Activated CD8-positive, alpha-beta memory T cell treated with anti-CD3 and anti-CD28 coated beads for 36 hours (primary cell): ENCODE measurements at regions not wholly inside any gene's neighbourhood (a gene's known extent, or its start where the extent isn't known, plus 50 kb on each side); places are given as distances from the start of the nearest gene placed in this dataset.

ENCODE experiments used
- CTCF ChIA-PET: fragments of 350-600 bp; sonication (Branson Sonifier 250); formaldehyde crosslinking; loops from one replicate; lab custom pipeline; 2021; ENCODE audit warnings: antibody characterized with exemption; lab: Charles Lee
- POLR2A ChIA-PET: fragments of 350-600 bp; sonication (Branson Sonifier 250); formaldehyde crosslinking; loops from one replicate; lab custom pipeline; 2021; ENCODE audit warnings: antibody characterized with exemption; lab: Charles Lee

DNA sequence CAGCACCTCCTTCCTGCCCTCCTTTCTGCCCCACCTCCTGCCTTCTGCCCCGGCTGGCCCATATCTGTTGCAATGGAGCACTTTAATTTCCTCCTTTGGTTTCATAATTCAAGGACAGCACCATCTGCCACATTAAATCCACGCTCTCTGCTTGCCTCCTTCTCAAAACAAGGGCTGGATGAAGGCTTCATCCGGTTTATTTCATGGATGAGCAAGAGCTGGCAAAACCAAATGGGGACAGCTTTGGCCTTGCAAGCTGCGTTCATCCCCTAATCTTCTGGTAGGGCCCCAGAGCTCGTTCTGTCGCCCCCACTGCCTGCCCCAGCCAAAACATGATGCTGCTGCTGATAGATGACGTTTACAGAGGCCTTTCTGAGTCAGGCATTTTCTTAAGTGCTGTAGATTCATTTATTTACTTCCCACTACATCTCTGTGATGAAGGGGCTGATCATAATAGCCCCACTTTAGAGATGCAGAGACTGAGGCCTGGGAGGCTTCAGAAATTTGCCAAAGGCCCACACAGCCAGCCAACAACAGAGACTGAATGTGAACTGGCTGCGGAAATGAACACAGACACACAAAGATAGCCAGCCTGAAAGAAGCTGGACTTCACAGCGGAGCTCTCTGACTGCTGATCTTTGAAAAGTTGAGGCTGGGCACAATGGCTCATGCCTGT lies 115.6 kb upstream of the CPEB4 start:
- CTCF ChIA-PET: interaction anchor here (0.5 kb wide), 1 partner anchor 37 kb away, joined by 3 read pairs; no protein-coding TSS in a partner anchor
- POLR2A ChIA-PET: no interaction called here

DNA sequence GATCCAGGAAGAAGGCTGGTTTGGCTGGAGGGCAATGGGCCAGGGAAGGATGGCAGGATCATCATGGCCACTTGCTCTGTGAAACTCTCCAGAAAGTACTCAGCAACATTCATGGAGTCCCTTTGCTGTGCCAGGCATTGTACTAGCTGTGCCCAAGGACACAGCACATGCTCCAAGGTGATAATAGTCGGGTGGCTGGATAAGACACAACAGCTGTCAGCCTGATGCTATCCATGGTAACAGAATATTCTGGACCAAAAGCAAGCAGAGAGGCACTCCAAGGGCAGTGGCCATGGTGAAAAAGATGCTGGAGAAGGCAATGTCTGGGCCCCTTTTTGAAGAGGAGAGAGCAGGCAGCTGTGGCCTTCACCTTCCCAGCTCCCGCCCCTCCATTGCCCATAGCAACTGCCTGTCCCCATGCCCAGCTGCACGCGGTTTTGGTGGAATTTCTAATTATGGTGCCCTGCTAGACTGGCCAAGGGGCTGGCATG lies 113.8 kb upstream of the CPEB4 start:
- CTCF ChIA-PET: no interaction called here

DNA sequence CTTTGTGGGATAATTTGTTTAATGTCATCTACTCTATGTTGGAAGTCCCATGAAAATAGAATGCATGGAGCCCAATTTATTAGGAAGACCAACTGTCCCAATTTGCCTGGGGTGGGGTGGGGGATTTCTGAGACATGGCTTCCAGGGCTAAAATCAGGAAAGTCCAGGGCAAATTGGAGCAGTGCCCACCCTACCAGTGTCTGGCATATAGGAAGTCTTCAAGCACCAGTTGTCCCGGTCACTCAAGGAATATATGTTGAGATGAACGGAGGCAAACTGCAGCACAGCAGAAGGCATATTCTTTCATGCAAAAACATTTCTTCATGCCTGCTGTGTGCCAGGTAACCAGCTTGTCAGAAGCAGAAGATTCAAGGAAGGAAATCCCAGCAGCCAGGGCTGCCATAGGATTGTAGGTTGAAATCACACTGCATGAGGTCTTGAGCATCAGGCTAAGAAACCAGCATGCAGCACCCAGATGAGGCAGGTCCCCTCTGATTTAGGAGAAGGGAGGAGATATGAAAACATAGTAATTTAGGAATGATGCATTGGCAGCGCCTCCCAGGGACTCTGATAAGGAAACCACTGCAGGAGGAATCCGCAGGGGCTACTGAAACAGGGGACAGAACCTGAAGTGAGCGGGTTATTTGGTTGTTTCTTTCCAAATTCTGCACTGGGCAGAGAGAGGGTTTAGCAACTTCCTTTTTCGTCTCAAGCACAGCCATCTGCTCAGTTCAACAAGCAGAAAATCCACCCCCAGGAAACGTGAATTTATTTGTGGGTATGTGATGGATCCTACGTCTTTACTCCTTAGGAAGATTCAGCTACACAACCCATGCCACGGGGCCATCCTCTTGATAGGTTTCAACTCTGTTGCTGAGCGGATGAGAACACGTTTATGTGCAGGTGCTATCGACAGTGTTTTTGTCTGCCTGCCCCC lies 112.6 kb upstream of the CPEB4 start:
- CTCF ChIA-PET: no interaction called here
- POLR2A ChIA-PET: no interaction called here

More for the DNA sequence above, 113.8 kb upstream of the CPEB4 start:
- POLR2A ChIA-PET: no interaction called here

DNA sequence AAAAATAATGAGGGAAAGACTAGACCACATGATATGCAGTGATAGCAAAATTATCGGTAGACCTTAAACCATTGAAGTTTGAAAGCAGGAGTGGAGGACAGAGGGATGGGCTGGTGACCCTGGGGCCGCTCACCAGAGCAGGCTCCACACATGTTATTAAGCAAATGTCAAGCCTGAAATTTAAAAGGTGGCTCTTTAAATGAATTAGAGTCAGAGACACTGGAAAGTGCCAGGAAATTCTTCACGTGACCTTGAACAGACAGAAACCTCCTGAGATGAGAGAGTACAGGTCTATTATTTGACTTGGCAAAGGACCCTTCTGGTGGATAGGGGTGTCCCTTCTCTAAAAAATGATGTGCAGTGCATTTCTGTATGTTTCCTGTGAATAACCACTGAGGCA lies 111.0 kb upstream of the CPEB4 start:
- POLR2A ChIA-PET: no interaction called here
- CTCF ChIA-PET: interaction anchor here (1.2 kb wide), 1 partner anchor 10 kb away, joined by 3 read pairs; no protein-coding TSS in a partner anchor

DNA sequence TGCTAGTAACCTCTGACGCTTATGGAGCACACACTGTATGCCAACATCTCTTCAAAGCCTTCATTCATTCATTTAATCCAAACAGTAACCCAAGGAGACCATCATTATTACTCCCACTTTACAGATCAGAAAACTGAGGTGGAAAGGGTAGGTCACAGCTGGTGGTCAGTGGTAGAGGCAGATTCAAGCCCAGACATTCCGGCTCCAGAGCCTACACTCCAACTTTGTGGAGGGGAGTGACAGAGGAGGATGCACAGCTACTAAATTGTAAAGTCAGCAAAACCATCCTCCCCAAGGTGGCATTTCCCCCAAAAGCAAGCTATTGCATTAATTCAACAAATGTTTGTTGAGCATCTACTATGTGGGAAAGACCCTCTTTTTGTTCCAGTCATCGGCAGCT lies 110.5 kb upstream of the CPEB4 start:
- CTCF ChIA-PET: interaction anchor here (0.9 to 1.2 kb wide), 2 partner anchors 11 to 12 kb away, joined by 3 read pairs; no protein-coding TSS in a partner anchor
- POLR2A ChIA-PET: no interaction called here

DNA sequence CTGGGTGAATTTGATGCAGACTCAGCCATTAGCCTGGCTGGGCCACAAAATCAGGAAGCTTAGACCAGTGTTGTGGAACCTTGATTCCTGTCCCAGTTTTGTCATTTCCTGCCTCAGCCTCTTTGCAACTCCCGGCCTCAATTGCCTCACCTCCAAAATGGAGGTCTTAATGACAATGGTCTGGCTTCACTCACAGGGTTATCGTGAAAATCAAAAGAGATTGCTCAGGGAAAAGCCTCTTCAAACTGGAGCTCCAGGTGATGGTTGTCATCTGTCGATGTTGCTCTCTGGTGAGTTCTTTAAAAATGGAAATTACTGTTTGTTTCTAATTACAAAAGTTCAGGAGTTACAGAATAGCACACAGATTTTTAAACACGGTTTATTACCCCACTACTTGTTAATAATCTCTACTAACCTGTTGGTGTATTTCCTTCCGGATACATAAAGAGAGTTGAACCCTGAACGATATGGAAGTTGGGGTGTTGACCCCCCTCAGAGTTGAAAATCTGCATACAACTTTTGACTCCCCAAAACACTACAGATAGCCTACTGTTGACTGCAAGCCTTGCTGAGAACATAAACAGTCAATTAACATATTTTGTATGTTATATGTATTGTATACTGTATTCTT lies 109.9 kb upstream of the CPEB4 start:
- ChIA-PET POLR2A (no interaction called here), CTCF (interaction anchor here (0.9 to 1.2 kb wide), 2 partner anchors 11 kb away, joined by 3 read pairs; no protein-coding TSS in a partner anchor)

DNA sequence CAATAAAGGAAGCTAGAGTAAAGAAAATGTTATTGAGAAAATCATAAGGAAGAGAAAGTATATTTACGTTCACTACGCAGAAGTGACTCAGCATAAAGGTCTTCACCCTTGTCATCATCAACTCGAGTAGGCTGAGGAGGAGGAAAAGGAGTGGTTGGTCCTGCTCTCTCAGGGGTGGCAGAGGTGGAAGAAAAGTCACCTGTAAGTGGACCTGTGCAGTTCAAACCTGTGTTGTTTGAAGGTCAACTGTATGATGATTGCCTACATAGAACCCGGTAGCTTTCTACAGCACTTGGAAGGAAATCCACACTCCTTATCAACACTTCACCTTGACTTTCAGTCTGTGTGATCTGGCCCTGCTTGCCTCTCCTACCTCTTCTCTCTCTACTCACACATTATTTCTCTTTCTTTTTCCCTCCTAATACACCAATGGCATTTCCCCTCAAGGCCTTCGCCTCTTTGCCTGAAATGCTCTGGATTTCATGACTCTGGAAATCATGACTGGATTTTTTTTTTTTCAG lies 109.3 kb upstream of the CPEB4 start:
- ChIA-PET POLR2A (no interaction called here), CTCF (interaction anchor here (0.9 kb wide), 1 partner anchor 11 kb away, joined by 3 read pairs; no protein-coding TSS in a partner anchor)

DNA sequence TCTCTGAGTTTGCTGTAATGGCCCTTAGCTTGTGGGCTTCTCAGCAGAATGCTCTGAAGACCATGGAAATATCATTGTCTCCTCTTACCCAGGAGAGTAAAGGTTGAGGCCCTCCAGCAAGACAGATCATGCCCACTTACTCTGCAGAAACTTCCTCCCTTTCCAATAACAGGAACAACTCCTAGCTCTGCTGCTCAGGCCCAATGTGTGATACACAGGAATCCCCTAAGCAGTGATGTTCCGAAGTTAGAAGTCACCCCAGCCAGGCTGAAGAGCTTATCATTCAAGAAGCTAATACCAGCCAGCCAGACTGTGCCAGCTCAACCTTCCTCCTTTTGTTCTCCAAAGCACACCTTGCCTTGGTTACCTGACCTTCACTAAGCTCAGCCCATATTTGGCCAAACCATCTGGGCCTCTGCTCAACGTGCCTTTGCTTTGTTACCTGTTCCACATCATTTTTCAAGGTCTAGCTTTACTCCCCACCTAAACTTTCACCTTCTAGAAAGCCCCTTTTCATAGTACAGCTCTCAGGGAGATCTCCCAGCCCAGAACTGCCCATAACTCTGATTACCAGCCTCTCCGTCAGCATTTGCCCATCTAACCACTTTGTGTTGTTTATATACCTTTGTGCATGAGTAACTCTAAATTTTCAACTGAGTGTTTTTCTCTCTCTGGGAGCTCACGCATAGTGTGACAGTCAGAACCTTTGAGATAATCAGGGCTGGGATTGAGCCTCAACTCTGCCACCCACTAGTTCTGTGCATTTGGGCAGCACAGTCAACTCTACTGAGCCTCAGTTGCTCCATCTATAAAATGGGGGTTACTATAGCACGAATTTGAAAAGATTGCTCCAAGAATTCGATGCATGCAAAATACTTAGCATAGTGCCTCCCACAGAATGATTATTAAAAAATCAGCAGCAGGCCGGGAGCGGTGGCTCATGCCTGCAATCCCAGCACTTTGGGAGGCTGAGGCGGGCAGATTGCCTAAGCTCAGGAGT lies 107.6 kb upstream of the CPEB4 start:
- ChIA-PET POLR2A (interaction anchor here (0.8 kb wide), 1 partner anchor 79 kb away, joined by 5 read pairs; no protein-coding TSS in a partner anchor), CTCF (interaction anchor here (1.0 kb wide), 1 partner anchor 11 kb away, joined by 3 read pairs; no protein-coding TSS in a partner anchor)

DNA sequence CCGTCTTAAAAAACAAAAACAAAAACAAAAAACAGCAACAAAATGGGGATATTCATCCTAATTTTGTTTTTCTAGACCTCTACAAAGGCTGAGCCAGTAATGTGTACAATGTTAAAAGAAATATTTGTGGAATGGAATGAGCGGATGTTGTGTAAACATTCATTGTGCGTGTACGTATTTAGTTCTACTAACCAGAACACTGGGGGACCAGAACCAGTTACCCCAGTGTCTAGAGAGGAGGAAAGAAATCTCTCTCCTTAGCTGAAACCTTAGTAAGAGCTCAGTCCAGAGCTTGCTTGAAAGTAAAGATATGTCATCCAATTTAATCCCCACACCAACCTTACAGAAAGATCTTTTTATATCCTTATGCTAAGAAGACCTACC lies 106.7 kb upstream of the CPEB4 start:
- ChIA-PET POLR2A (no interaction called here), CTCF (no interaction called here)

DNA sequence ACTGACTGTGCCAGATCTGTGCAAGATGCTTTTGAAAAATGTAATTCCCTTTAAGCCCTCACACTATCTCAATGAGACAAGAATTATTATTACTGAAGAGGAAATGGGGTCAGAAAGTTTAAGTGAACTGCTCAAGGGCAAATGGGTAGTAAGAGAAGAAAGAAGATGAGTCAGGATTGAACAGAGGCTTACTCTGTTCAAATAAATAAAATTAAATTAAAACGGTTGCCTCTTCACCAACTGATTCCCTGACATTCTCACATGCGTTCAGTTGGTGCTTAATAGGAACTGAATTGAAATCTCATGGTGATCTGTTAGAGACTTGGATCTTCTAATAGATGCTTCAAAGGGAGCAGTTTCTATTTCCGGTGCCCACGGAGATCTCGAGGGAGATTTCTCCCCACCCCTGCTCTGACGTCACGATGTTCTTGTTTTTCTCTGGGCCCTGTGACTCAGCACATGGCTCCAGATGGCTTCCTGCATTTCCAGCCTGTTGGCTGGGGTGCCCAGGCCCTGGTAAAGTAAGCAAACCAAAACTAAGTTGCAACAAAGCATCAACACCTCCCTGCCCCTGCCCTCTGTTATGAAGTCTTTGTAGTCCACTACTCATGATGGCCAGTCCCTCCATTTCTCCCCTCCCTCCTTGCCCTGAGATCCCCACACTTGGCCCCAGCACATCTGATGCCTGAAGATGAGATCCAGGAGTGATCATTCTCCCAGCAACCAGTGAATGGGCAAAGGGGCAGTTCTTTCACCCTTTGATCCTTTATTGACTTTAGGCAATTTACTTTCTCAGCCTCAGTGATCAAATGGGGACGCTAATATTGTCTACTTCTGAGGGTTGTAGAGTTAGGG lies 106.1 kb upstream of the CPEB4 start:
- CTCF ChIA-PET: no interaction called here
- POLR2A ChIA-PET: no interaction called here

DNA sequence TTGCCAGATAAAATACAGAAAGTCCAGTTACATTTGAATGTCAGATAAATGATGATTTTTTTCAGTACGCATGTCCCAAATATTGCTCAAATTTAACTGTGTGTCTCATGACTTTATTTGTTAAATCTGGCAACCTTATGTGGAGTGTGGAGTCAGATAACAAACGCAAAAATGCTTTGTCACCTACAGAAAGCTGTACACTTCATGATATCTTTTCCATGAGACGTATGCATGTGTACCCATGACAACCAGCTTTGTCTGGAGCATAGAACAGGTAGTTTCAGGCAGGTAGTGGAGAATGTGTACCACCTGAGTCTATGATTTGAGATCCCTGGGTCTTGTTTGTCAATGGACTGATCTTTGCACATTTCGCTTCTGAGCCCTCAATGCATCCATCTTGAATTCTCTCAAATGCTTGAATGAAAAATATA lies 105.5 kb upstream of the CPEB4 start:
- ChIA-PET POLR2A (no interaction called here), CTCF (no interaction called here)

DNA sequence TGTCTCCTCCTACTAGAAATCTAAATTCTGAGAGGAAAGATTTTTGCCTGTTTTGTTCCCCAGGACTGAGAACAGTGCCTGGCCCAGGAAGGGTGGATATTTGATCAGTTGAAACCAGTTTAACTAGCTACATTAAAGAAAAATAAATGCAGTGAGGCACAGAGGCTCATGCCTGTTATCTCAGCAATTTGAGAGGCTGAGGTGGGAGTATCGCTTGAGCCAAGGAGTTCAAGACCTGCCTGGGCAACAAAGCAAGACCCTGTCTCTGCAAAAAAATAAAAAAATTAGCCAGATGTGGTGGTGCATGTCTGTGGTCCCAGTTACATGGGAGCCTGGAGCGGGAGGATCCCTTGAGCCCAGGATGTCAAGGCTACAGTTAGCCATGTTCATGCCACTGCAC lies 104.8 kb upstream of the CPEB4 start:
- ChIA-PET CTCF (no interaction called here), POLR2A (no interaction called here)

DNA sequence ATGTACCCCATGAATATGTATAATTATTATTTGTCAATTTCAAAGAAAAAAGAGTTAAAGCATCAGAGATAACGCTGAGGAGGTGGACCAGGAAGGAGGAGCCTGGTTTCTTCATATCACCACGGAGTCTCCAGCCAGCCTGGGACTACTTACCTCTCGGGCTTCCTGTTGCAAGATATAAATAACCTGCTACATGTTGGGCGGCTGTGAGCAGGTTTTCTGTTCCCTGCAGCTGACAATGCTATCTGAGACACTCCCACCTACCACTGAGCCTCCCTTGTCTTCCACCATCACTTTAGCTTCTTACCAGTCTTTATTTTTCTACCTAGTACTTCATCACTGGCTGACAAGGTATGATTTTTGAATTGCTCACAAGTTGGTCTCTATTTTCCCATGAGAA lies 102.7 kb upstream of the CPEB4 start:
- POLR2A ChIA-PET: no interaction called here

DNA sequence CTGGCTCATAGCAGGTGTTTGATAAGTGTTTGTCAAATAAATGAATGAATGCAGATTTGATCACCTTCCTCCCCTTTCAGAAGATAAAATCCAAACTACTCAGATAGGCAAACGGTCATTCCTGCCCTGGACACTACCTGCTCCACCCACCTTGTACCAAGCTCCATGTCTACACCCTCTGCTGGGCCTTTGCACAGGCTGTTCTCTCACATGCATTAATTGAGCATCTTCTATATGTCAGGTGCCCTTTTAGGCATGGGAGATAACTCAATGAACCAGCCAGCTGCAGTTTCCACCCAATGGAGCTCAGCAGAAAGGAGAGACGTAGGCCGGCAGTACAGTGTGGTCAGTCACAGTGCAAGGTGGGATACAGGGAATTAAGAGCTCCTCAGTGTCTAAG lies 102.3 kb upstream of the CPEB4 start:
- ChIA-PET CTCF (no interaction called here), POLR2A (no interaction called here)

More for the DNA sequence above, 102.7 kb upstream of the CPEB4 start:
- CTCF ChIA-PET: no interaction called here

DNA sequence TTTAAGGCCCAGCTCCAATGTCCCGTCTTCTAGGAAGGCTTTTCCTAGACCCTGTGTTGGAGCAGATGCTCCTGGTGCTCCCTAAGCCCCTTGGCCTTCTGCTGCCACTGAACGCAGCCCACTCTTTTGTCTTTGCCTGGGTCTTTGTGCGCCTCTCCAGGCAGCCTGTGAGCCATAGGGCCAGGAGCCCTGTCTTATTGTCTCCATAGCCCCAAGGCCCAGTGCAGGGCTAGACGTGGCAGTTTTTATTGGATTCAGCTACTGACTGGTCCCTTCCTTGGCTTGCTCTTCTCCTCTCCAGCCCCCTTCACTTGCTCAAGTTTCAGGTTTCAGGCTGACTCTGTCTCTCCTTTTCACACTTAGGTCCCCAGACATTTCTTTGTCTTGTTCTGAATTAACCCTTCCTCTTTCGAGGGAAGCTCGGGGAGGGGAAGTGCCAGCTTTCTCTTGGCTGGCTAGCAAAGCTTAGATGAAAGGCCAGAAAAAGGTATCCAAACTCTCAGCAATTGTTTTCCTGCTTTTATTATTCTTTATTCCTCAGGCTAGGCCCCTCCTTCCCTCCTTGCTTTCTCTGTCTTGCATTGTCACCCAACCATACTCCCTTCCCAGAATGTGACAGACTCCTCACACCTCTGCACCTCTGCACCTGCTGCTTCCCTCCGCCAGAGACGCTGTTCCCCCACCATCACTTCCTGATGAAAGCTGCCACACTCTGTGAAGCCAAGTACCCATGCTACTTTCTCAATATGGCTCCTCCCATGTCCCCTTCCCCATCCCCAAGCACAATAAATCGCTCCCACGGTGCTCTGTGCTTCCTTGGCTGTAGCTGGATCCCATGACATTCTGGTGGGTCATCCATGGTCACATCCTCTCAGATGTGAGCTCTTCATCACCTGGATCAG lies 101.6 kb upstream of the CPEB4 start:
- ChIA-PET CTCF (no interaction called here), POLR2A (no interaction called here)
